IPS DF 19.7 (cell line): ENCODE measurements at regions not wholly inside any gene's neighbourhood (a gene's known extent, or its start where the extent isn't known, plus 50 kb on each side); places are given as distances from the start of the nearest gene placed in this dataset.

Experiments used
- DNase-seq: peaks from one replicate; pipeline ENCODE4 v3.0.0-alpha.2; 2013; ENCODE audit warnings: low read depth, low spot score

DNA sequence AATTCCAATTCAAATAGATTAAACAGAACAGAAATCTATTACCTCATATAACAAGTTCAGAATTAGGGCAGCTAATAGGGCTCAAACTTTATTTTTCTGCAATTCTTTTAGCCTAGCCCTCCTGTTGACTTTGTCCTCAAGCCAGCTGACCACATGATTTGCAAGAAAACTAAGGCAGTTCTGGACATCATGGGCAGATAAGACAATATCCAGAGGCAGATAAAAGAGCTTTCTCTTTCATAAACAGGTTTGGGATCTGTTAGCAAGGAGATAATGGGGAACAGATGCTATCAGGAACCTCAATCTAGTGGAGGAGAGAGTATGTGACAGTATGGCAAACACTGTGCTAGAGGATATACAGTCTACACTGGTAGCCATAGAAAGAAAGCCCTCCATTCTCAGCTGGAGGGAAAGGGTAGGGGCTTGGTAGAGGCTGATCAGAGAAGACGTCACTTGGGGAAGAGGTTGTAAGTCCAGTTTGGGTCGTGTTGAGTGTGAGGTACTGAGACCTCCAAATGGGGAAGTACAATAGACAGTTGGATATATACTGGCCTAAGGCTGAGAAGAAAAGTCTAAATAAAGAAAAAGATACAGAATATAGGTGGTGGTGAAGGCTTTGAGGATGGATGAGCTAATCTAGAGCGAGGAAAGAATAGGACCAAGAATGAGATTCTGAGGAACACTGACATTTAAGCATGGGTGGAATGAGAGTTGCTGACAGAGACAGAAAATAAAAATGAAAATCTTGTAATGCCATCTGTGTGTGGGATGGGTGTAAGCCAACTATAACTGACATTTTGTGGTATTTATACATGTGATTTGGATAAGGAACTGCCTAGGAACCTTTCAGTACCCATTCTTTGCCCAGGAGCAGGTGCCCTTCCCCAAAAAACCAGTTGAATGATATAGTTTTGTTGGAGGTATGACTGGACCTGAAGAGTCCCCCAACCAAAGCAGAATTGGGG lies 67.4 kb downstream of the CYB561 start:
- no peak for DNase-seq

DNA sequence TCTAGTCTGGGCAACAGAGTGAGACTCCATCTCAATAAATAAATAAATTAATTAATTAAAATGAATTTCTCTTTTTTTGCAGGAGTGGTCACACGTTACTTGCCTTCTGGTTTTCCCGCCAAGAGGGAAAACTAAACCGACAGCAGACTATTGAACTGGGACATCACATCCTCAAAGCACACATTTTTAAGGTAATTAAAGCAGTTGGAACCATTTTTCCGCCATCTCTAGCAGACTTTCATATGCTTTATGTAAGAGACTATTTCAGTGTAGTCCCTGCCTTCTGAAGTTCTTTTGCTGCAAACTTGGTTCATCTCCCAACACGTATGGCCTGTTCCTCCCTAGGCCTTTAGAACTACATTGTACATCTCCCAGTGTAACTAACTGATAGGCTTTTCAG lies 66.5 kb downstream of the CYB561 start:
- DNase-seq, result no peak

DNA sequence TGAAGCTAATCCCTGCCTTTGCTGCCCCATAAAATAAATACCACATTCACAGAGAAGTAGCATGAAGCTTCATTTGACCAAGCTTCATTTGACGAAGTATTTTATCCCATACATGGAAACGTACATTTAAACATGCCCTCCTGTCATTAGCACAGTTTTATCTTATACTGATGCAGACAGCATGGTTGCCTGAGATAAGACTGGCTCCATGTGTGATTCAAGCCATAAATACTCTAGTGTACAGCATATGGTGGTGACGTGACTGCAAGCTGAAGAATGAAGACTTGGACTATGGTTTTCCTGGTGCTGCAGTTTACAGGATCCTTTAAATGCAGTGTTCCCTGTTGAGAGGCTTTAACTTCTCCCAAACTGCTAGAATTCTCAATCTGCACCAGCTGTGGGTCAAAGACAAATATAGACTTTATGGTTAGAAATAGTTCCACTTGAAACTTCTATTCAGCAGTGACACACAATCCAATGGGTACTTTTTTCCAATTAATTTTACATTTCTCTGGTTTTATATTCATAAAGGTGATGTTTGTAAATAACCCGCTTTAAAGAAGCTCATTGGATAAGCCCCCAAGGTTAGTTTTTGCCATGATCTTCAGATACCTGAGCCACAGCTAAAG lies 64.9 kb downstream of the CYB561 start:
- no peak for DNase-seq

DNA sequence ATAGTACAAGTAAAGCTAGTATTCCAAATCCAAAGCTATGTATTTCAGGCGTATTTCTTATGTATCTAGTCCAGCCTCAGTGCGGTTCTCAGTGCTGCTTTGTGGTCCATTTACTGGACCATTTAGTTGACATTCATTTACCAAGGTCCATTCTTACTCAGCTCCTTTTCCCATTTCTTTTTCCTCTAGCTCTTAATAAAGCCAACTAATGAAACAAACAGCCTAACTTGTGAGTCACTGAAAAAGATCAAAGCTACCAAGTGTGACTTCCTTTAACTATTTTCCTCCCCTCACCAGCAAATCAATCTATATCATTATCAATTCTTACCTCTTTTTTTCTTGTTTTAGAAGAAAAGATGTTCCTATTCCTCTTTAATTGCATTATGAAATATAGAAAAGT lies 64.0 kb downstream of the CYB561 start:
- DNase-seq, result no peak
